ENCODE measurements at regions not wholly inside any gene's neighbourhood (a gene's known extent, or its start where the extent isn't known, plus 50 kb on each side); places are given as distances from the start of the nearest gene placed in this dataset.

- H3K36me3 ChIP-seq (ENCODE audit: control insufficient read depth, insufficient read depth, low read length), result no peaks in the 10 kb centered on the region
- no peak overlapping the region for H3K4me3 ChIP-seq (ENCODE audit: low read depth in 2 of 2, low read length in 2 of 2)
- 0 out of 2 replicates have a peak, but pooled peaks cover 4% of the 10 kb centered on the region for H3K9me3 ChIP-seq (ENCODE audit: control insufficient read depth, insufficient read depth, low read depth, low read length)
- TF ChIP-seq TCF7L2 (IDR thresholded peaks at IDR 0.05; ENCODE audit: low read depth, low read length) (no peak), SIN3A (IDR thresholded peaks at IDR 0.05; ENCODE audit: borderline replicate concordance, insufficient read depth, low read depth, low read length) (no peak)
- intact Hi-C loops (cut with micrococcal nuclease; ENCODE audit: unreplicated experiment), result no loop called here
- ChIA-PET CTCF (no interaction called here), POLR2A (no interaction called here)
- no peak overlapping the region for H3K27ac ChIP-seq (ENCODE audit: low read length)
- no peaks in the 10 kb centered on the region for H3K4me1 ChIP-seq (ENCODE audit: control insufficient read depth, insufficient read depth, low read length)
- no TSS peak for BruUV-seq (replicated peaks)
- in situ Hi-C loops (cut with HindIII; ENCODE audit: low pct_unique_long_range_greater_than_20kb, low sequenced_read_pairs), result no loop called here
- no peaks in the 10 kb centered on the region for H3K27me3 ChIP-seq (ENCODE audit: control insufficient read depth, insufficient read depth, low read length)
- DNase-seq (ENCODE audit: low read depth, low spot score), result no peak
- ATAC-seq, result peak; percentile 78
Observed at GRCh38 chr2:39523308-39524044, 86.4 kb upstream of the MAP4K3 start.

DNA sequence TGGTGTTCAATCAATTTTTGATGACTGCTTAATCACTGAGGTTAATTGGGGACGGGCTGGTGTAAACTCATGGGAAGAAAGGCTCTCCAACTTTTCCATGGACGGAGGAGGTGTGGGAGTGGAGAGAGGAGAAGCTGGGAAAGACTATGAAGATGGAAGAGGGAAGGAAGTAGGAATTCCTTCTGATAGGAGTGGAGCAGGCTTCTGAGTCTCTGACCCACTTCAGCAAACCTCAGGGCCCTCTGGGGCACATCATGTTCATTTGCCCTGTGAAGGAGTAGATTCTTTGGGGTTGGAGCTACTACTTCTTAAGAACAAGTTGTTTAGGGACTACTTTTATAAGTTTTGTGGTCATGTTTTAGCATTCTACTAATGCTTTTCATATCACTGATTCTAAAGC lies 87.0 kb upstream of the MAP4K3 start:
- intact Hi-C loops (cut with micrococcal nuclease; ENCODE audit: unreplicated experiment), result no loop called here
- no peak for ATAC-seq
- 0 out of 2 replicates have a peak, but pooled peaks cover 4% of the 10 kb centered on the region for H3K9me3 ChIP-seq (ENCODE audit: control insufficient read depth, insufficient read depth, low read depth, low read length)
- ChIA-PET POLR2A (no interaction called here), CTCF (no interaction called here)
- no peaks in the 10 kb centered on the region for H3K27me3 ChIP-seq (ENCODE audit: control insufficient read depth, insufficient read depth, low read length)
- H3K4me1 ChIP-seq (ENCODE audit: control insufficient read depth, insufficient read depth, low read length), result no peaks in the 10 kb centered on the region
- BruUV-seq (replicated peaks), result no TSS peak
- H3K4me3 ChIP-seq (ENCODE audit: low read depth in 2 of 2, low read length in 2 of 2), result no peak overlapping the region
- DNase-seq (ENCODE audit: low read depth, low spot score), result no peak
- TF ChIP-seq SIN3A (IDR thresholded peaks at IDR 0.05; ENCODE audit: borderline replicate concordance, insufficient read depth, low read depth, low read length) (no peak), TCF7L2 (IDR thresholded peaks at IDR 0.05; ENCODE audit: low read depth, low read length) (no peak), POLR2AphosphoS5 (IDR thresholded peaks at IDR 0.05; ENCODE audit: low read depth, low read length) (no peak), REST (IDR thresholded peaks at IDR 0.05; ENCODE audit: insufficient read depth in 1 of 2, low read depth in 2 of 2, low read length in 1 of 2) (no peak)
- TF ChIP-seq, protein P1, sequence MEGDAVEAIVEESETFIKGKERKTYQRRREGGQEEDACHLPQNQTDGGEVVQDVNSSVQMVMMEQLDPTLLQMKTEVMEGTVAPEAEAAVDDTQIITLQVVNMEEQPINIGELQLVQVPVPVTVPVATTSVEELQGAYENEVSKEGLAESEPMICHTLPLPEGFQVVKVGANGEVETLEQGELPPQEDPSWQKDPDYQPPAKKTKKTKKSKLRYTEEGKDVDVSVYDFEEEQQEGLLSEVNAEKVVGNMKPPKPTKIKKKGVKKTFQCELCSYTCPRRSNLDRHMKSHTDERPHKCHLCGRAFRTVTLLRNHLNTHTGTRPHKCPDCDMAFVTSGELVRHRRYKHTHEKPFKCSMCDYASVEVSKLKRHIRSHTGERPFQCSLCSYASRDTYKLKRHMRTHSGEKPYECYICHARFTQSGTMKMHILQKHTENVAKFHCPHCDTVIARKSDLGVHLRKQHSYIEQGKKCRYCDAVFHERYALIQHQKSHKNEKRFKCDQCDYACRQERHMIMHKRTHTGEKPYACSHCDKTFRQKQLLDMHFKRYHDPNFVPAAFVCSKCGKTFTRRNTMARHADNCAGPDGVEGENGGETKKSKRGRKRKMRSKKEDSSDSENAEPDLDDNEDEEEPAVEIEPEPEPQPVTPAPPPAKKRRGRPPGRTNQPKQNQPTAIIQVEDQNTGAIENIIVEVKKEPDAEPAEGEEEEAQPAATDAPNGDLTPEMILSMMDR (IDR thresholded peaks at IDR 0.05), result no peak
- no peak overlapping the region for H3K27ac ChIP-seq (ENCODE audit: low read length)
- in situ Hi-C loops (cut with HindIII; ENCODE audit: low pct_unique_long_range_greater_than_20kb, low sequenced_read_pairs), result no loop called here
- H3K36me3 ChIP-seq (ENCODE audit: control insufficient read depth, insufficient read depth, low read length), result no peaks in the 10 kb centered on the region

Measured in Panc1 (cell line).